Endothelial cell of umbilical vein (primary cell): ENCODE measurements at regions not wholly inside any gene's neighbourhood (a gene's known extent, or its start where the extent isn't known, plus 50 kb on each side); places are given as distances from the start of the nearest gene placed in this dataset.

ENCODE experiments used
- CTCF ChIP-seq, 2 donors: IDR thresholded peaks; 1 replicate in 1 of 2; 2 replicates in 1 of 2; pipeline ENCODE4 v1.5.1; 2011; ENCODE audit warnings: low read length in 2 of 2, mild to moderate bottlenecking in 2 of 2, moderate library complexity in 2 of 2, control low read depth in 1 of 2, inconsistent platforms in 1 of 2, low read depth in 1 of 2; ENCODE audit not compliant: insufficient read depth in 1 of 2; ENCODE audit errors: extremely low read depth in 1 of 2
- EZH2 ChIP-seq: IDR thresholded peaks from 2 replicates; pipeline ENCODE4 v1.6.1; 2012; ENCODE audit warnings: borderline replicate concordance, low read depth, mild to moderate bottlenecking, moderate library complexity, low read length, inconsistent platforms; ENCODE audit not compliant: severe bottlenecking
- FOS ChIP-seq: IDR thresholded peaks from 2 replicates; pipeline ENCODE4 v1.6.1; 2011; ENCODE audit warnings: mild to moderate bottlenecking, low read length, moderate library complexity, borderline replicate concordance; ENCODE audit not compliant: insufficient read depth
- GATA2 ChIP-seq: IDR thresholded peaks from 2 replicates; pipeline ENCODE4 v1.7.0; 2011; ENCODE audit warnings: low read depth, mild to moderate bottlenecking, moderate library complexity, mixed read lengths, low read length; ENCODE audit not compliant: insufficient read length, insufficient read depth
- JUN ChIP-seq: IDR thresholded peaks from 2 replicates; pipeline ENCODE4 v1.6.1; 2011; ENCODE audit warnings: borderline replicate concordance, low read depth; ENCODE audit not compliant: insufficient read length, insufficient read depth
- MAX ChIP-seq: IDR thresholded peaks from 2 replicates; pipeline ENCODE4 v1.6.1; 2011; ENCODE audit not compliant: insufficient read depth, insufficient read length
- MYC ChIP-seq: IDR thresholded peaks from one replicate; pipeline ENCODE4 v1.6.1; 2011; ENCODE audit warnings: mild to moderate bottlenecking, low read depth, low read length
- POLR2A ChIP-seq: IDR thresholded peaks from 2 replicates; pipeline ENCODE4 v1.6.1; 2012; ENCODE audit warnings: low read depth, mild to moderate bottlenecking, control low read depth, low read length
- POLR2AphosphoS5 ChIP-seq: IDR thresholded peaks from 2 replicates; pipeline ENCODE4 v1.6.1; 2012; ENCODE audit warnings: low read depth, mild to moderate bottlenecking, control low read depth, low read length, moderate library complexity; ENCODE audit not compliant: insufficient read depth

GRCh38 chr2:2491964-2492363 lies 160.9 kb upstream of the MYT1L start:
- TF ChIP-seq MYC (no peak), CTCF (IDR thresholded peaks at IDR 0.05; ENCODE audit: extremely low read depth in 1 of 2, insufficient read depth in 1 of 2, low read depth in 1 of 2, low read length in 2 of 2) (no peak), MAX (no peak), POLR2A (no peak), EZH2 (no peak), POLR2AphosphoS5 (no peak), FOS (no peak), JUN (no peak), GATA2 (no peak)
